Endothelial cell of umbilical vein (primary cell): ENCODE measurements at regions not wholly inside any gene's neighbourhood (a gene's known extent, or its start where the extent isn't known, plus 50 kb on each side); places are given as distances from the start of the nearest gene placed in this dataset.

Experiments
- BruUV-seq: library from RNA; stranded (reverse); fragments of 400-500 nt; replicated peaks from 2 replicates; lab custom pipeline; 2021; lab: Mats Ljungman, UMichigan
- CTCF ChIA-PET: fragments of 300-600, 350-600 bp; sonication (Branson Sonifier 250); formaldehyde crosslinking; loops from one replicate; lab custom pipeline; 2021; ENCODE audit warnings: antibody characterized with exemption, inconsistent platforms; lab: Charles Lee
- POLR2A ChIA-PET: fragments of 300-600, 350-600 bp; sonication (Branson Sonifier 250); formaldehyde crosslinking; loops from one replicate; lab custom pipeline; 2021; ENCODE audit warnings: antibody characterized with exemption, inconsistent platforms; lab: Charles Lee
- DNase-seq: peaks from one replicate; pipeline ENCODE4 v3.0.0-alpha.2; 2011; ENCODE audit warnings: low read depth, low spot score
- FAIRE-seq: peaks from 2 replicates; lab custom pipeline; 2011; peaks lifted over from hg19 to GRCh38; lab: Jason Lieb, UNC
- H2AFZ ChIP-seq: 2 replicates; pipeline ENCODE4 v1.6.0; 2012; ENCODE audit warnings: low read depth, low read length, control low read depth, inconsistent platforms
- H3K27ac ChIP-seq: 2 replicates; pipeline ENCODE4 v1.5.1; 2011; ENCODE audit warnings: low read depth, mild to moderate bottlenecking, control low read depth, low read length, moderate library complexity; ENCODE audit not compliant: insufficient read depth
- H3K27me3 ChIP-seq, 2 experiments: 2 replicates each; pipeline versions ENCODE4 v1.6.0 to v1.6.1; 2011; ENCODE audit warnings: low read length in 2 of 2, mixed read lengths in 1 of 2; ENCODE audit not compliant: control insufficient read depth in 2 of 2, insufficient read depth in 2 of 2
- H3K36me3 ChIP-seq, 2 experiments: 2 replicates in 1 of 2; 3 replicates in 1 of 2; pipeline ENCODE4 v1.5.1; 2011; ENCODE audit warnings: low read length in 2 of 2, mild to moderate bottlenecking in 1 of 2, moderate library complexity in 1 of 2; ENCODE audit not compliant: control insufficient read depth in 2 of 2, insufficient read depth in 2 of 2; ENCODE audit errors: extremely low read depth in 1 of 2
- H3K4me1 ChIP-seq: 3 replicates; pipeline ENCODE4 v1.5.1; 2011; ENCODE audit warnings: mild to moderate bottlenecking, low read length; ENCODE audit not compliant: control insufficient read depth, insufficient read depth; ENCODE audit errors: extremely low read depth
- H3K4me2 ChIP-seq: 2 replicates; pipeline ENCODE4 v1.6.1; 2011; ENCODE audit warnings: low read length, control low read depth, mixed read lengths; ENCODE audit not compliant: insufficient read depth
- H3K4me3 ChIP-seq, 3 experiments: fragments of 200-600 bp in 1 of 3; sonication (generic), shearing (Covaris generic) in 1 of 3; replicated peaks in 1 of 3; 2 replicates each; pipeline ENCODE4 v1.5.1; 2011 to 2016; ENCODE audit warnings: control low read depth in 3 of 3, low read length in 3 of 3, mild to moderate bottlenecking in 2 of 3, inconsistent platforms in 1 of 3, low read depth in 1 of 3, moderate library complexity in 1 of 3; ENCODE audit not compliant: insufficient read depth in 1 of 3
- H3K79me2 ChIP-seq: 2 replicates; pipeline ENCODE4 v1.6.0; 2012; ENCODE audit warnings: low read length, inconsistent platforms; ENCODE audit not compliant: control insufficient read depth, insufficient read depth
- H3K9ac ChIP-seq: replicated peaks from 2 replicates; pipeline ENCODE3; 2011; ENCODE audit warnings: low read length, control low read depth; ENCODE audit not compliant: insufficient read depth; ENCODE audit errors: extremely low read depth
- H3K9me1 ChIP-seq: replicated peaks from 3 replicates; pipeline ENCODE4 v1.6.0; 2011; ENCODE audit warnings: mild to moderate bottlenecking, low read length; ENCODE audit not compliant: control insufficient read depth, insufficient read depth; ENCODE audit errors: extremely low read depth
- H3K9me3 ChIP-seq: replicated peaks from 2 replicates; pipeline ENCODE4 v1.5.1; 2012; ENCODE audit warnings: low read length, inconsistent platforms; ENCODE audit not compliant: control insufficient read depth, insufficient read depth
- H4K20me1 ChIP-seq: replicated peaks from 2 replicates; pipeline ENCODE3; 2011; ENCODE audit warnings: mild to moderate bottlenecking, low read length; ENCODE audit not compliant: control insufficient read depth, insufficient read depth; ENCODE audit errors: extremely low read depth
- EZH2 ChIP-seq: IDR thresholded peaks from 2 replicates; pipeline ENCODE4 v1.6.1; 2012; ENCODE audit warnings: borderline replicate concordance, low read depth, mild to moderate bottlenecking, moderate library complexity, low read length, inconsistent platforms; ENCODE audit not compliant: severe bottlenecking
- FOS ChIP-seq: IDR thresholded peaks from 2 replicates; pipeline ENCODE4 v1.6.1; 2011; ENCODE audit warnings: mild to moderate bottlenecking, low read length, moderate library complexity, borderline replicate concordance; ENCODE audit not compliant: insufficient read depth
- GATA2 ChIP-seq: IDR thresholded peaks from 2 replicates; pipeline ENCODE4 v1.7.0; 2011; ENCODE audit warnings: low read depth, mild to moderate bottlenecking, moderate library complexity, mixed read lengths, low read length; ENCODE audit not compliant: insufficient read length, insufficient read depth
- MYC ChIP-seq: IDR thresholded peaks from one replicate; pipeline ENCODE4 v1.6.1; 2011; ENCODE audit warnings: mild to moderate bottlenecking, low read depth, low read length
- POLR2A ChIP-seq: IDR thresholded peaks from 2 replicates; pipeline ENCODE4 v1.6.1; 2012; ENCODE audit warnings: low read depth, mild to moderate bottlenecking, control low read depth, low read length
- POLR2AphosphoS5 ChIP-seq: IDR thresholded peaks from 2 replicates; pipeline ENCODE4 v1.6.1; 2012; ENCODE audit warnings: low read depth, mild to moderate bottlenecking, control low read depth, low read length, moderate library complexity; ENCODE audit not compliant: insufficient read depth
- dilution Hi-C: fragments of 300-500 bp; cut with MboI; formaldehyde crosslinking; loops from one replicate; pipeline ENCODE4 v1.15.0; 2019; ENCODE audit warnings: low sequenced_read_pairs; ENCODE audit not compliant: extremely low pct_ligation_motif_present
- intact Hi-C: fragments of 100-400 bp; cut with micrococcal nuclease; formaldehyde crosslinking; loops from one replicate; pipeline ENCODE4 v1.10.0; 2022
- TF ChIP-seq, protein P1 (sequence below): IDR thresholded peaks from 2 replicates; pipeline ENCODE4 v1.6.1; 2011; ENCODE audit not compliant: insufficient read depth, insufficient read length
- TF ChIP-seq, protein P2 (sequence below), 2 donors: IDR thresholded peaks; 1 replicate in 1 of 2; 2 replicates in 1 of 2; pipeline ENCODE4 v1.5.1; 2011; ENCODE audit warnings: low read length in 2 of 2, mild to moderate bottlenecking in 2 of 2, moderate library complexity in 2 of 2, control low read depth in 1 of 2, inconsistent platforms in 1 of 2, low read depth in 1 of 2; ENCODE audit not compliant: insufficient read depth in 1 of 2; ENCODE audit errors: extremely low read depth in 1 of 2

DNA sequence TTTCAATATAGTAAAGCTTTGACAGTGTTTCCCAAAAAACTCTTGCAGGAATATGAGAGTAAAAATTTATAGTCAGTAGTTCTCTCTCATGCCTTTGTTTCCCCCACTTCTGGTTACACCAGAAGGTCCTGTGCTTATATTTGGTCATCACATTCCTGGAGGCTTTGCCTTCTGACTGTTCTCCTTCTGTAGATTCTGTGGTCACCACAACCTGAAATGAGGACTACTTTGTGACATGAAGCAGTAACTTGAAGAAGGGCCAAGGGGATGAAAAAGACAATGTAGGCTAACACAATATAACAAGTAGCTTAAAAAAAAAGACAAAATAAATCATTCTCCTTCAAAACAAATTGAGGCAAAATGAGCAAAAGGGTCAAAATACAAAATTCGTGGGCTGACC lies 366.2 kb upstream of the NR3C2 start:
- POLR2A ChIA-PET, result no interaction called here
- DNase-seq (no peak), FAIRE-seq (no peak)
- Histone ChIP-seq H3K4me3 (no peak overlapping the region), H2AFZ (no peak overlapping the region), H3K79me2 (no peaks in the 10 kb centered on the region), H3K36me3 (no peaks in the 10 kb centered on the region), H3K9ac (no peak overlapping the region), H3K27me3 (no peaks in the 10 kb centered on the region), H3K9me3 (no peaks in the 10 kb centered on the region), H3K4me1 (no peaks in the 10 kb centered on the region), H3K4me2 (no peak overlapping the region), H3K9me1 (no peaks in the 10 kb centered on the region), H3K27ac (no peak overlapping the region), H4K20me1 (no peaks in the 10 kb centered on the region)
- CTCF ChIA-PET, result interaction anchor here (1.5 kb wide), 1 partner anchor 24 kb away, joined by 3 read pairs; no protein-coding TSS in a partner anchor
- intact Hi-C loops (no loop called here), dilution Hi-C loops (no loop called here)
- BruUV-seq, result no TSS peak
- TF ChIP-seq EZH2 (no peak), POLR2A (no peak), GATA2 (no peak), MYC (no peak), FOS (no peak), POLR2AphosphoS5 (no peak)
- TF ChIP-seq, protein P1, sequence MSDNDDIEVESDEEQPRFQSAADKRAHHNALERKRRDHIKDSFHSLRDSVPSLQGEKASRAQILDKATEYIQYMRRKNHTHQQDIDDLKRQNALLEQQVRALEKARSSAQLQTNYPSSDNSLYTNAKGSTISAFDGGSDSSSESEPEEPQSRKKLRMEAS, result no peak
- TF ChIP-seq, protein P2, sequence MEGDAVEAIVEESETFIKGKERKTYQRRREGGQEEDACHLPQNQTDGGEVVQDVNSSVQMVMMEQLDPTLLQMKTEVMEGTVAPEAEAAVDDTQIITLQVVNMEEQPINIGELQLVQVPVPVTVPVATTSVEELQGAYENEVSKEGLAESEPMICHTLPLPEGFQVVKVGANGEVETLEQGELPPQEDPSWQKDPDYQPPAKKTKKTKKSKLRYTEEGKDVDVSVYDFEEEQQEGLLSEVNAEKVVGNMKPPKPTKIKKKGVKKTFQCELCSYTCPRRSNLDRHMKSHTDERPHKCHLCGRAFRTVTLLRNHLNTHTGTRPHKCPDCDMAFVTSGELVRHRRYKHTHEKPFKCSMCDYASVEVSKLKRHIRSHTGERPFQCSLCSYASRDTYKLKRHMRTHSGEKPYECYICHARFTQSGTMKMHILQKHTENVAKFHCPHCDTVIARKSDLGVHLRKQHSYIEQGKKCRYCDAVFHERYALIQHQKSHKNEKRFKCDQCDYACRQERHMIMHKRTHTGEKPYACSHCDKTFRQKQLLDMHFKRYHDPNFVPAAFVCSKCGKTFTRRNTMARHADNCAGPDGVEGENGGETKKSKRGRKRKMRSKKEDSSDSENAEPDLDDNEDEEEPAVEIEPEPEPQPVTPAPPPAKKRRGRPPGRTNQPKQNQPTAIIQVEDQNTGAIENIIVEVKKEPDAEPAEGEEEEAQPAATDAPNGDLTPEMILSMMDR (IDR thresholded peaks at IDR 0.05; ENCODE audit: extremely low read depth in 1 of 2, insufficient read depth in 1 of 2, low read depth in 1 of 2, low read length in 2 of 2), result no peak
